ENCODE measurements at regions not wholly inside any gene's neighbourhood (a gene's known extent, or its start where the extent isn't known, plus 50 kb on each side); places are given as distances from the start of the nearest gene placed in this dataset.

DNA sequence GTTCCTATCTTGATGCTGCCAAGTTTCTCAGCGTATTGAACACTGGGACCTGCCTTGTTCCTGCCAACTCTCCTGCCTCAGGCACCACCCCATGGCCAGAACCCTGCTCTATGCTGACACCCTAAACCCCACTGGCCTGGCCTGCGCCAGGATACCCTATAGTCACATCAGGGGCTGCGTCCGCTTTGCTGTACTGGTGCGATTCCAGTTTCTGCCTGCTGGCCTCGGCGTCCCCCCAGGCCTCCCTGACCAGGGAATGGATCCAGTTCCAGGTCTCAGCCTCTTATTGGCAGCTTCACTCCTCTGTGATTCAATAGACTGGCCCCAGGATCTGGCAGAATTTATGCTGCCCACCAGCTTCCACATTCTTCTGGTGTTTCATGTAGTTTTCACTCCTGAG lies 55.0 kb downstream of the GPR6 start:
- no peak for DNase-seq (ENCODE audit: low read depth)

DNA sequence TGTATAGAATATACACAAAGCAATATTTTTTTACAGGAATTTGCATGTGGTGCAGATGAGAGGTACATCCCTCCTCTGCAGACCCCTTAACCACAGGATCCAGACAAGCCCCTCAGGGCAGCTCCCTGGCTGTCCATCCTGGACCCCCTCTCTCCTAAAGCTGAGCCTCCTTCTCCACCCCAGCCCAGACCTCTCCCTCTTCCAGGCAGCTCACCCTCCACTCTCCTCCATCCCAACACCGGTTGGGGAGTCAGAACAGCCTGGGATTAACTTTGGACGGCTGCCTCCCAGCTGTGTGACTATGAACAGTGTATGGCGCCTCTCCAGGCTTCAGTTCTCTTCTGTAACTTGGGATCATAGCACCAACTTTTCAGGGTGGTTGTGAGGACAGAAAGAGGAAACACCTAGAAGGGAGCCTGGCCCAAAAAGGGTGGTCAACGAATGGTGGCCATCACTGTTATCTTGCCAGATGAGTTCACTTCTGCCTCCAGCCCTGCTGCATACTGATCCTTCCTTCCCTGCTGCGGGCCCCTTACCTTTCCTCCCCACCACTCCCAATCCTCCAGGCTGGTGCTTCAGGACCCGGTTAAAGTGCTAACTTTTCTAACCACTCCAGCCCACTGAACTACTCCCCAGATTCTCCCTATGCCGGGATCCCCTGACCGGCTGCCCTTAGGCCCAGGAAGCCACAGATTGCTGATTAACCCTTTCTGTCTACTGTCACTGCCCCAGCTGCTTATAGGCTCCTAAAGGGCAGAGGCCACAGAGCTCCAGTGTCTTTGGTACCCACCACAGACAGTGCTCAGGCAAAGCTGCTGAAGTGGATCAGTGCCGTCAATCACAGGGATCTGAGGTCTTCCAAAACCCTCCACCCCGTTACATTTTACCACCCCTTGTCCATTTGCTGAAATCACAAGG lies 55.9 kb downstream of the GPR6 start:
- DNase-seq (ENCODE audit: low read depth), result no peak

DNA sequence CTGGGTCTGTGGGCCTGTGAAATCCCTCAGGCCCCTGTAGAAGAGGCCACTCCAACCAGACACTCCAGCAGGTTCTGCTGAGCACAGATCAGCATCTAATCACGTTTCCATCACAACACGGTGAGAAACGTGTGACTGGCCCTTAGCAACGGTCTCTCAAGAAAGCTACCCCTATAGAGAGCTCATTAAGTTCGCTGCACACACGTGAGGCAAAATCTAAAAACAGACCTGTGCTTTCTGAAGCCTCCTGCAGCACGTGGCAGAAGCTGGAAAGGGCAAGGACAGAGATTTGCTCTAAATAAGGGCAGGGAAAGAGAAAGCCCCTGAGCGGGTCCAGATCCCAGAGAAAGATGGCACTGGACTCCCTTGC lies 56.5 kb downstream of the GPR6 start:
- DNase-seq (ENCODE audit: low read depth), result no peak

DNA sequence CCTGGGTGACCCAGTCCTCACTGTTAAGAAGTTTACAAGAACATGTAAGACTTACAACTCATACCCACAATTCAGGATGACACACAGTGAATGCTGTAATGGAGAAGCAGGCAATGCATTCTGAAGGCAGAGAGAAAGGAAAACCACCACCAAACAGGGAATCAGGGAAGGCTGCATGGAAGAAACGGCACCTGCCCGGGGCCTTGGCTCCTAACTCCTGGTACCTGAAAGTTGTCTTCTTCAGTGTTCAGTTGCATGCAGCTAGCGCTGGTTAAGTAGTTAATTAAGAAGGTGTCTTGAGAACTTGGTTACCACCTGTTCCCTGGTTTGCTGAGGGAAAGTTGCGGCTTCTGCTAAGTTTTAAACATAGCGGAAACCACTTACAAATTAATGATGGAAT lies 57.2 kb downstream of the GPR6 start:
- DNase-seq (ENCODE audit: low read depth), result no peak

DNA sequence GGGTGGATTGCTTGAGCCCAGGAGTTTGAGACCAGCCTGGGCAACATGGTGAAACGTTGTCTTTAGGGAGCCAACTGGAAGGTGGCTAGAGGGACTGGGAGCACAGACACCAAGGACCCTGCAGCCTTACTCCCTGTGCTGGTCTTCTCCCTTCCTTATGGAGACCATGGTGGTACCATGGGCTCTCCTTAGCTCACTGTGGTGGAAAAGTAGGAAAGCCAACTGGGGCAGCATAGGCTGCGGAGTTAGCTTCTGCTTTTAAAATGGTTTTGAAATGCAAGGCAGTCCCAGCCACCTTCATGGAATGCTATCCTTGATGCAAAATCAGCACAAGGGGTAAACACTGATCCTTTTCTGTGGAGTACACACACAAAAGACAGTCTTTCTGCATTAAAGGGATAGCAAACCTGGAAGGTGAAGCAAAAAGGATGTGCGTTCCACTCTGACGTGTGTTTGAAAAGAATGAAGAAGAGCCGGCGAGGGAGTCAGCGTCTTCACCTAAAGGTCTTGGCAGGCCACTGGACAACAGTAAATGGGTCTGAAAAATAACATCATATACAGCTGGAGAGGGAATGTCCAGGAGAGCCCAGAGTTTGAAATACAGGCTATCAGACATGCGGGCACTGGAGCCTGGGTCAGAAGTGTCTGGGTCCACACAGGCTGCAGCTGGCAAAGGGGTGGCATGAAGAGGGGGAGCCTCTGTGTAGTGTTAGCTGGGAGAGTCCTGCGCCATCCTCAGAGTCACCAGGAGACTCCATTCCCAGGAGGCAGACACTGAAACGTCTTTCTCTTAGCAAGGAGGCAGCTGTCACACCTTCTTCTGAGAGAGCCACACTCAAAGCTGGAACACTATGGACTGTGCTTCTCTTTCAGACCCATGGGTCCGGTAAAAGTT lies 58.5 kb downstream of the GPR6 start:
- no peak for DNase-seq (ENCODE audit: low read depth)

DNA sequence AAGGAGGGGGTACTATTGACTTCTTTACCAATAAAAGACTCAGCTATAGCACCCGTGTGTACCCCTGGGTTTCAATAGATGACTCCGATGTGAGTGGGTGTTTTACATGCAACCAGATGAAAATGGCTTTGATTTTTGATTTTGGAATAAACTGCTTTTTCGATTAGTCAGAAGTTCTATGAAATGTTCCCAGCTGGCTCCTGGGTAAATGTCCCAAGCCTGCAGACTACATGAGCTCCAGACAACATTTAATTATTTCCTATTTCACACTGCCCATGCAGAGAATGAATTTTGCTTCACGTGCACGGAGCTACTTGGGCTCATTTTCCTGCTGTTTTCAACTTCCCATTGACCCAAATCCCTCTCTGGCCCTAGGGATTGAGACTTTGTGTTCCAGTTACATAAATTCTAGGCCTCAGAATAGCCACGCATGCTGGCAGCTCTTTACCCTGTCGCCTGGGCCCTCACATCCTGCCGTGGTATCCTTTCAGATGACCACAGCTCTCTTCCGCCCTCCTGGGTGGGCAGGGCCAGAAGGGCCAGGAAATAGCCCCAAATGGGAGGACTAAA lies 59.7 kb downstream of the GPR6 start:
- DNase-seq (ENCODE audit: low read depth), result no peak

DNA sequence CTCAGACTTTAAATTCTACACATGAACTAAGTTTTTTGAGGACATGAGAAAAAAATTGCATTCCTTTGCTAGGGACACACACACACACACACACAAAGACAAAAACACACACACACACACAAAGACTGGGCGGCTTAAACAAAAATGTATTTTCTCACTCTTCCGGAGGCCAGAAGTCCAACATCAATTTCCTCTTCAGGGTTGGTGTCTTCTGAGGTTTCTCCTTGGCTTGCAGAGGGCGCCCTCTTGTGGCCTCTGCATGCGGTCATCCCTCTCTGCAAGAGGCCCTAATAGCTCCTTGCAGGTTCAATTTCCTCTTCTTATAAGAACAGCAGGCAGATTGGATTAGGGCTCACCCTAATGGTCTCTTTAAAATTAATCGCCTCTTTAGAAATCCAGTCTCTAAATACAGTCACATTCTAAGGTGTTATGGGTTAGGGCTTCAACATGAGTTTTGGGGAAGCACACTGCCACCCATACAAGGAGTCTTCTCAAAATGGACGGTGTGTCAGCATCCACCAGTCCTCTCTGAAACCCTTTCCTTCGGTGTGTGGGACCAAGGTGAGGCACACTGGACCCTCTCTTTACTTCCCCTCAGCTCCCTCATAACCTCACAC lies 61.4 kb downstream of the GPR6 start:
- DNase-seq (ENCODE audit: low read depth), result peak; percentile 71

DNA sequence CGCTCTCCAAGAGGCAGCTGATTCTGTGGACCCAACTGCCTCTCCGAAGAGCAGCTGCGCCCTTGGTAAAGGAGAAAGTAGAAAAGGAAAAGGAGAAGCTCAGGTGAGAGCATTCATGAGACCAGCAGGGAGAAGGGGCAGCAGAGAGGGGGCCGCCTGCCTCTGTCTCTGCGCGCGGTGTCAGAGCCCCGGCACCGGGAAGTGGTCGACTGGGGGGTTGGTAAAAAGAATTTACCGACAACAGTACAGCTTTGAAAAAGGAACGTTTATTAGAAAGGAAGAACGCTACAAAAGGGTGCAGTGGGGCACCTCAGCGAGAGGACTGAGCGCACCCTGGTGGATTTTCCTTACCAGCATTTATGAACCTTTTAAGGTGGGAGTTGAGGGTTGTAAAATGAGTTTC lies 61.9 kb downstream of the GPR6 start:
- no peak for DNase-seq (ENCODE audit: low read depth)

DNA sequence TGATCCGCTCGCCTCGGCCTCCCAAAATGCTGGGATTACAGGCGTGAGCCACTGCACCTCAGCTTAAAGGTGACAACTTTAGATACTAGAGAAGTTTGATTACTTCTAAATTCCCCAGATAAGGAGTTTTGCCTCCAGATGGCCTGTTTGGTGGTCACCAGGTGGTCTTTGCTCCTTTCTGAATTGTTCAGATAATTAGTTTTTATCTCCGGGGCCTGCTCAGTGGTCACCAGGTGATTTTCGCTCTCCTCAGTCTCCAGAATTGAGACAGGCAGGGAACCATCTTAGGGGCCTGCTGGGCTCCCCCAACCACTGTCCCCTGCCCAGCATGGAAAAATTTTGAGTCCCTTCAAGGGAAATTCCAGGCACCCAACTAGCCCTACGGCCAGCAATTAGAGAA lies 62.6 kb downstream of the GPR6 start:
- DNase-seq (ENCODE audit: low read depth), result no peak

DNA sequence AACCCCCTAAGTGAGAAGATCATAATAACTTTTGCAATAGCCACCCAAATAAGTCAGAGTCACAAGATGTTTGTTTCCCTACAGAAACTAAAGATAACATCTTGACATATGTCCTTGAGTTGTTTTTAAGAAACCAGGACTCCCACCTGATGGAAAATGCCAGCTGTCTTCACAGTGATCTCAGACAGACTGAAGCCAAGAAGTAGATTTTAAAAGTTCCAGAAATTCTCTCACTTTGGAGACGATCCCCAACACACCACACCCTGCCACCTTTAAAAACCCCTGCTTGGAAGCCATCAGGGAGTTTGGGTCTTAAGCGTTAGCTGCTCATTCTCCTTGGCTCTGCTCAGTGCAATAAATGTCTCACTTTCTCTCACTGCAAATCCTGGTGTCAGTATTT lies 63.0 kb downstream of the GPR6 start:
- no peak for DNase-seq (ENCODE audit: low read depth)

DNA sequence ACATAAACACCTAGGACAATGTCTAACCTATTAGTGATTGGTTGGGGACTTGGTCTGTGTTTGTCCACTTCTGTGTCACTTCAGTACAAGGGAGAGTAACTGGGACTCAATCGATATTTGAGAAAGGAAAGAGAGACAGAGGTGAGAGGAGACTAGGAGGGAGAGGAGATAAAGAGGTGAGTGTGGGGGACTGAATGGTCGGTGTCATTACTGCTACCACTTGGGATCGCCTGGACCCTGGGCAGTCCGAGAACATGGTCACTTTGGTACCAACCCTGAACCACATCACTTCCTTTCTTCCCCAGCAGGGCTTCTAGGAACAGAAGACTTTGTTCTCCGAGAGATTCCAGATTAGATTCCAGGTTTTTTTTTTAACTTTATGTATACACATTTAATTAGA lies 63.7 kb downstream of the GPR6 start:
- no peak for DNase-seq (ENCODE audit: low read depth)

DNA sequence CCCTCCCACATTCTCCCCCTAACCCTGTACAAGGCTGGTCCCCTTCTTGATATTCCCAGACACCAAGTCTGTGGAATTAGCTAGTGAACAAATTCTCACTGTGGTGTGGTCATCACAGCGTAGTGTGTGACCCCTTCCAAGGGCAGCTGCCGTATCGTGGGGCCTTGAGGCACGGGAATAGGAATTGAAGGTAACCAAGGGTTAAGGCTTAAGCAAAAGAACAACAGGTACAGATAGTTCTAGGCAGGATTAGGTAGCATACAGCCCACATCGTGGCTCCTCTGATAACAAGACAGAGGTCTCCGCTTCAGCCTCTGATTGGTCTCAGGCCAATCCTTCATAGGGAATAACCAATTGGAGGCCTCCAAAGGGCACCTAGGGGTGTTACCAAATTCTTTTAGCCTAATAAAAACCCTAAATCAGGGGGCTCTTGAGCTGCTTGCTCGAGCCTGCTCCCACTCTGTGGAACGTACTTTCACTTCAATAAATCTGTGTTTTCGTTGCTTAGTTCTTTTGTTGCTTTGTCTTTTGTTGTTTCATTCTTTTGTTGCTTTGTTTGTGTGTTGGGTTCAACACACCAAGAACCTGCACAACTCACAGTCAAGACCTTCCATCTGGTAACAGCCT lies 64.7 kb downstream of the GPR6 start:
- DNase-seq (ENCODE audit: low read depth), result no peak

DNA sequence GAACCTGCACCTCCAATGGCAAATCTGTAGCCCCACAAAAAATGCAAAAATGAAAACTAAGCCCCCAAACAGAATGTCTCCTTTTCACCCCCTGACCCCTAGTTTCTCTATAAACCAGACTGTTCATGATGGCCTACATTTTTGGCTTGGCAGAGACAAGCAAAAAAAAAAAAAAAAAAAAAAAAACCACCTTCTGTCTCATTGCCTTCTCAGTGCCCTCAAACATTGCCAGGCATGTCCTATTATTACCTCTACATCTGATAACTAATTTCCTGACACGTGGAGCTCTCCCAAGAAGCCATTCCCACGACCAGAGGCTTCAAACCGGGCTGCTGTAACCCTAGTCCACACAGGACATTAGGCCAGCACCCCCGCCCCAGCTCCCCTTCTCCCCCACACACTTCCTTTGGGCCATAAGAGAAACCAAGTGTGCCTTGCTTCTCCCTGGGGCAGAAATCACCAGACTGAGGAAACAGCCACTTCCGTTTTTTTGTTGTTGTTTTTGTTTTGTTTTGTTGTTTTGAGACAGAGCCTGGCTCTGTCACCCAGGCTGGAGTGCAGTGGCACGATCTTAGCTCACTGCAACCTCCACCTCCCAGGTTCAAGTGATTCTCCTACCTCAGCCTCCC lies 65.4 kb downstream of the GPR6 start:
- DNase-seq (ENCODE audit: low read depth), result no peak

DNA sequence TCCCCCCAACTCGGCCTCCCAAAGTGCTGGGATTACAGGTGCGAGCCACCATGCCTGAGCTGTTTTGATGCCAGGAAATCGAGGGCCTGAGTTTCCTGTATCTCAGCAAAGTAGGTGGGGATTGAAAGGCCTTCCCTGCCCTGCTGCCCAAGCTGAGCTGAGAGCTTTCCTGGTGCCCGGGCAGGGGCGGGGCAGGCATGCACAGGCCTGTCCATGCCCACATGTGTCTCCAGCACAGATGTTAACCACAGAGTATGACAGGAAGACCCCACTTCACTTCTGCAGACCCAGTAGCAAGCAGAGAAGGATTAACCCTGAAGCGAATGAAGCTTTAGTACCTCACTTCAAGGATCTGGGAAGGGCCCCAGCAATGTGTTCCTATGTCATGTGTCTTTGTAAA lies 66.0 kb downstream of the GPR6 start:
- no peak for DNase-seq (ENCODE audit: low read depth)

DNA sequence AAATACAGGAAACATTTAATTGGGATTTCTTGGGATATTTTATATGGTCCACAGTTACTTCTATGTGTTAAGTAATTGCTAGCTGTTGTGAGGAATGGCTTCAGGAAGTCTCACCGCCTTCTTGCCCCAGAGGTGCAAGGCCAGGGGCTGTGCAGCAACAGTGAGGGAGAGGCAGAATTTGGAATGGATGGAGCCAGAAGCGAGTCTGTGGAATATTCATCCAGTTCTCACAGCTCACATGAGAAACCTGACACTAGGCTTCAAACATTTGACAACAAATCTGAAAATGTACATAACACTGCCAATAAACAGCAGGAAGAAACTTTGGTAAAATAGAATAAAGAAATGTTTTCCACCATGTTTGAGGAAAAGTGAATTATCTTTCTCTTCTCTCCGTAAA lies 66.5 kb downstream of the GPR6 start:
- no peak for DNase-seq (ENCODE audit: low read depth)

DNA sequence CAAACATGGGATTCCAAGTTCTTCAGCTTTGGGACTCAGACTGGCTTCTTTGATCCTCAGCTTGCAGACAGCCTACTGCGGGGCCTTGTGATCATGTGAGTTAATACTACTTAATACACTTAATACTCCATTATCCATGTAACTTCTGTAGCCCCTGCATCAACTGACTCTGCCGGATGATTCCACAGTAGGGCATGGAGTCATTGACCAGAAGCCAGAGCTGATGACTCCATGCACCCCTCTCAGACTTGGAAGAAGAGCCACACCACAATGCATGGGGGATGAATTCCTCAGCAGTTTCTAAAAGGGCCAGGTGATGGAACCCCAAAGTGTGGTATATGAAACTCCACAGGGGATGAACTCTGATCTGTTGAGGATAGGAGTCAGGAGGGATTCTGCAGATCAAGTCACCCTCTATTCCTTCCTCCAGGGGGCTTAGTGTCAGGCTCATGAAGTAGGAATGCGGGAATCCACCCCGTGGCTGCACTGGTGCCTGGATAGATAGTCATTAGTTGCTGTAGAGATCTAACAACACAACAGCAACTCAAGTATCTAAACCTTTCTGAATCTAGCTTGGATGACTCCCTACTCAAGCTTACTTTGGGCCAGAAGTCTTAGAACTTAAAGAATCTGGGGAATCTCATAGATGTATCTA lies 70.2 kb downstream of the GPR6 start:
- no peak for DNase-seq (ENCODE audit: low read depth)

DNA sequence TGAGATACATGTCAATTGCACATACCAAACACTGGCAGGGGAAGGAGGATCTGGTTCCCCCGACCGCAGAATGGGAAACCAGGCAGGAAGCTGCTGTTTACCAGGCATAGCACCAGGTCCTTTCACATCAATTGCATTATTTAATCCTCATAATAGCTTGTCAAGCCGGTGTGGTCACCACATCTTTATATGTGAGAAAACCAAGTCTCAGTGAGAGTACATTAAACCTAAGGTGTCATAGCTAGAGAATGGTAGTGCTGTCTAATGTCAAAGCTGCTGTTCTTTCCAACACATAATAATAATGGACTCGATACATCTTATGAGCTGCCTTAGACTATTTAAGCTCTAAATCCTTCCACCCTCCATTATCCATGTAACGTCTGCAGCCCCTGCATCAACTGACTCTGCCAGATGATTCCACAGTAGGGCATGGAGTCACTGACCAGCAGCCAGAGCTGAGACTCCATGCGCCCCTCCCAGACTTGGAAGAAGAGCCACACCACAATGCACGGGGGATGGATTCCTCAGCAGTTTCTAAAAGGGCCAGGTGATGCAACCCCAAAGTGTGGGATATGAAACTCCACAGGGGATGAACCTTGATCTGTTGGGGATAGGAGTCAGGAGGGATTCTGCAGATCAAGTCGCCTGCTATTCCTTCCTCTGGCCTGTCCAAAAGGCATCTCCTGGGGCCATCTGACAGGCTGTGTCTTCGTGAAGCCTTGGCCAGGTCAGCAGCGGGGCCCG lies 71.8 kb downstream of the GPR6 start:
- no peak for DNase-seq (ENCODE audit: low read depth)

Data from forelimb muscle (tissue), 1 donor.